ENCODE measurements at regions not wholly inside any gene's neighbourhood (a gene's known extent, or its start where the extent isn't known, plus 50 kb on each side); places are given as distances from the start of the nearest gene placed in this dataset.
"Not testable (repeated sequence)": the region's sequence is repeated elsewhere in the genome, so short reads cannot be mapped to it uniquely, and the experiment has no call there.

DNA sequence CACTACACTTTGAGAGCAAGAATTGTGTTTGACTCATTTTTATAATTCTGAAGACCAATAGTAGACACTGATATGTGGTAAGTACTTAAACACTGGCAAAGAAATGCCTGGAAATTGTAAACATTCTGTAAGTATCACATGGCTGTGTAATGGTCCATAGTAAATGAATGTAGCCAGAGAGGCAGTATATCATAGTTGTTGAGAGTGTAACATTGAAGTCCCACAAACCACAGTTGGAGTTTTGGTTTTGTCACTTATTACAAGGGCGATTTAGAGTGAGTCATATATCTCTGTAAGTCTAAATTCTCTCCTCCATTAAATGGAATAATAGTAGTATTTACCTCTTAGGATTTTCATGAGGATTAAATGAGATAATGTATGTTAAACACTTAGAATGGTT lies 181.1 kb upstream of the MEF2C start:
- TF ChIP-seq, protein P1, sequence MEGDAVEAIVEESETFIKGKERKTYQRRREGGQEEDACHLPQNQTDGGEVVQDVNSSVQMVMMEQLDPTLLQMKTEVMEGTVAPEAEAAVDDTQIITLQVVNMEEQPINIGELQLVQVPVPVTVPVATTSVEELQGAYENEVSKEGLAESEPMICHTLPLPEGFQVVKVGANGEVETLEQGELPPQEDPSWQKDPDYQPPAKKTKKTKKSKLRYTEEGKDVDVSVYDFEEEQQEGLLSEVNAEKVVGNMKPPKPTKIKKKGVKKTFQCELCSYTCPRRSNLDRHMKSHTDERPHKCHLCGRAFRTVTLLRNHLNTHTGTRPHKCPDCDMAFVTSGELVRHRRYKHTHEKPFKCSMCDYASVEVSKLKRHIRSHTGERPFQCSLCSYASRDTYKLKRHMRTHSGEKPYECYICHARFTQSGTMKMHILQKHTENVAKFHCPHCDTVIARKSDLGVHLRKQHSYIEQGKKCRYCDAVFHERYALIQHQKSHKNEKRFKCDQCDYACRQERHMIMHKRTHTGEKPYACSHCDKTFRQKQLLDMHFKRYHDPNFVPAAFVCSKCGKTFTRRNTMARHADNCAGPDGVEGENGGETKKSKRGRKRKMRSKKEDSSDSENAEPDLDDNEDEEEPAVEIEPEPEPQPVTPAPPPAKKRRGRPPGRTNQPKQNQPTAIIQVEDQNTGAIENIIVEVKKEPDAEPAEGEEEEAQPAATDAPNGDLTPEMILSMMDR (IDR thresholded peaks at IDR 0.05; ENCODE audit: low read depth, low read length): no peak
- H3K4me3 ChIP-seq (ENCODE audit: low read depth, low read length): no peak overlapping the region

DNA sequence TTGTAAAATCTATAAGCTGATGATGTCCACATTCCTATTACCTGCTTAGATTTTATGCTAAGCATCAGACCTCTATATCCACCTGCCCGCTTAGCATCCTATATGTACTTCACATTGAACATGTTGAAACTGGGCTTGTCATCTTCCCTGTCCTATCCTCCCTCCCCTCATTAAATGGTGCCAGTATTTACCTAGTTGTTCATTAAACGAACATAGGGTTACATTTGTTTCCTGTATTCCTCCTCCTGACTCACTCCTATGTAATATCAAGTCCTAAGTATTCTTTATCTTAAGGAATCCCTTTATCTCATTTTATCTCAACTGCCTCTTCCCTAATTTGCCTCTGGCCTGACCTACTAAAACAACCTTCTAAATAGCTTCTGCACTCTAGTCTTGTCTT lies 177.8 kb upstream of the MEF2C start:
- TF ChIP-seq, protein P1 (IDR thresholded peaks at IDR 0.05; ENCODE audit: low read depth, low read length): no peak
- H3K4me3 ChIP-seq (ENCODE audit: low read depth, low read length): no peak overlapping the region

DNA sequence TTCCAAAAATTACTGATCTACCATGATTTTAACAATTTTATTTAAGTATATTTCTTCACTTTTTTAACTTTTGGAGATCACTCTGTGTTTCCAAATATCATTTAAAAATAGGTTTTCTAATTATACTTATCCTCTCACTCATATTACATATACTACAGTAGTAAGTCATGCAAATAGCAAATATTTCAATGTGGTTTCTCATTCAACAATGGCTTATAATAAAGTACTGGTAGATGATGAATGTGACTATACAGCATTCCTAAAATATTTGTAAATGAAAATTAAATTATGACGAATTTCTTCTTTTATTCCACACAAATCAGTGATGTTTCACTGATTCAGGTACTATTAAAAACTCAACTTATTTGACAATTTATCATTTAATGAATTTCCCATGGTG lies 176.3 kb upstream of the MEF2C start:
- no peak overlapping the region for H3K4me3 ChIP-seq (ENCODE audit: low read depth, low read length)
- TF ChIP-seq, protein P1 (IDR thresholded peaks at IDR 0.05; ENCODE audit: low read depth, low read length): no peak

DNA sequence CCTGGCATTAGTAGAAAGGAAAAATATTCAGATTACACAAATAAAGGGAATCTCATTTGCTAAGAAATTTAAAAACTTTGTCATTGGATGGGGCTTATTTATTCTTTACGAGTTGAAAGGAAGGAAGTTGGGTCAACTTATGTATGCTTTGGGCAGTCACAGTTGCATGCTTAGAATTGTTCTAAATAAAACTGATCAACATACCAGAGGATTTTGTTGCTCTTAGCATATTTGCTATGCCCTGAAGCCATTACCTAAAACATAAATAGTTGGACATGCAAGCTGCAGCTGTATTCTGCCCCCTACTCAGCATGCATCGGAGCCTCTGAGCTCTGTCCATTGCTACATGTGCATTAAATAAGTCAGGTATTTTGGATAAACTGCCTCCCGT lies 172.7 kb upstream of the MEF2C start:
- TF ChIP-seq, protein P1 (IDR thresholded peaks at IDR 0.05; ENCODE audit: low read depth, low read length): no peak
- no peak overlapping the region for H3K4me3 ChIP-seq (ENCODE audit: low read depth, low read length)

DNA sequence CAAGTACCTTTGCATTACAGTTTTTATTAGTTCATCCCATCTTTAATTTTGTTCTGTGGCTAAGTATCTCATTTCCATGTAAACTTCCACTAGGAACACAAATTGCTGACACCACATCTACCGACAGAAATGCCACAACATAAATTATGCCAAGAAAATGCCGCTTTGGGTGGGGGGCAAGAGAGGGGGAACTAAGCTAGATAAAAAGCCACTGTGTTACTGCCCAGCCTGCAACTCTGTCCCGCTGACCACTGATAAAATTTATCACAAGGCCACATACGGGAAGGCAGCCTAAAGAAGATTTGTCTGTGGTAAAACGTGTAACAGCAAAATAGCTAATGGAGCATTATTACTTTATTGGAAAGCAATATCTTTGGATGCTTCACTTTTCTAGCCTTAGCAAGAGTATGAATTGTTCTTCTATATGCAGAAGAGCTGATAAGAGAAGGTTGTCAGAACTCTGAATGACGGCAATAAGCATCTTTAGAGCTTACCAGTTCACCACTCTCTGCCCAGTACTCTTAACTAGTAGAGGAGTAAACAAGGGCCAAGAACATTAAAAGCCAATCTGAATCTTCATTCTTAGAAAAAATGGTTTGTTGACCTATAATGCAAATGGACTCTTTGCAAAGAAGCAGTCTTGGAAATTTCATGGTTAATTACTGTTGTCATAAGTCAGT lies 172.2 kb upstream of the MEF2C start:
- no peak overlapping the region for H3K4me3 ChIP-seq (ENCODE audit: low read depth, low read length)
- TF ChIP-seq, protein P1 (IDR thresholded peaks at IDR 0.05; ENCODE audit: low read depth, low read length): no peak

DNA sequence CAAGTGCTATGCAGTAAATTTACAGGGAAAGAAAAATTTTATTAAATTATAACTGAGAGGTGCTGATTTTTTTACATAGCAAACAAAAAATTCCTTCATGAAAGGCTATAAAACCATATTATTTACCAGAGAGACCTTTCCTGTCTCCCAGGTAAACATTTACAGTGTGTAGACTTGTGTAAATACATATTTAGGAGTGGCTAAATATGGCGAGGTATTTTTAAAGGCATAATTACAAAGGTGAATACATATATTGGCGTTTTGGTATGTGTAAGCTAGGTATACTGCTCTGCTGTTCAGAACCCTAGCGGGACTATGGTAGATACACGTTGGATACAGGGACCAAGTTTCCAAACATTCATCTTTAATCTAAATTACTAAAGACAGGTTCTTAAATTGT lies 170.6 kb upstream of the MEF2C start:
- no peak overlapping the region for H3K4me3 ChIP-seq (ENCODE audit: low read depth, low read length)
- TF ChIP-seq, protein P1 (IDR thresholded peaks at IDR 0.05; ENCODE audit: low read depth, low read length): no peak

DNA sequence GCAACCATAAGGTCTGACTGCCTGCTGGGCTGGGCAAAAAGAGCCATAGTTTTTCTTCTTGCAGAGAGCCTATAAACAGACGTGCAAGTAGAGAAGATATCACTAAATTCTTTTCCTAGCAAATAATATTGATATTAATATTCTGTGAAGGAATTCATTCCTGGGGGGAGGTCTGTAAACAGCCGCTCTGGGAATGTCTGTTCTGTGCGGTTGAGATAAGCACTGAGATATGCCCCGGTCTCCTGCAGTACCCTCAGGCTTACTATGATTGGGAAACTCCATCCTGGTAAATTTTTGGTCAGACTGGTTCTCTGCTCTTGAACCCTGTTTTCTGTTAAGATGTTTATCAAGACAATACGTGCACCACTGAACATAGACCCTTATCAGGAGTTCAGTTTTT lies 167.1 kb upstream of the MEF2C start:
- H3K4me3 ChIP-seq (ENCODE audit: low read depth, low read length): not testable (repeated sequence)

DNA sequence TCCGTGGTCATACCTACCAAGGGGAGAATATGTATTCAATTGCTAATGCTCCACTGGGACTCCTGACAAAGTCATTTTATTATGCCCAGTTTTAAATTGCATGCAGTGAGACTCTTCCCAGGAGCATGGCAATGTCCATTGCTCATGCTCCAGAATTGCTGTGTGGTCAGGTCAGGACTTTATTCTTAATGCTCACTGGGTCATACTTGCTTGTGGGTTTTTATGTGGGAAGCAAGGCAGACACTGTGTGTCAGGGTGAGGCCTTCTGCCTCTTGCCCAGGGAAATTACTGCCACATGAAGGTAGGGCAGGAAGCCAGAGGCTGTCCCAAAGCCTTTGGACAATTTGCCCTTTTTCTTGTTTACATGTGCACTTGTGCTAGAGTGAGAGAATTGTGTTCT lies 164.6 kb upstream of the MEF2C start:
- TF ChIP-seq, protein P1 (IDR thresholded peaks at IDR 0.05; ENCODE audit: low read depth, low read length): no peak
- H3K4me3 ChIP-seq (ENCODE audit: low read depth, low read length): no peak overlapping the region

Data from WI38 (cell line).